IPS-NIHi7 (cell line): ENCODE measurements at regions not wholly inside any gene's neighbourhood (a gene's known extent, or its start where the extent isn't known, plus 50 kb on each side); places are given as distances from the start of the nearest gene placed in this dataset.
"Not testable (repeated sequence)": the region's sequence is repeated elsewhere in the genome, so short reads cannot be mapped to it uniquely, and the experiment has no call there.

Experiments
- DNase-seq: peaks from one replicate; pipeline ENCODE4 v3.0.0; 2012; ENCODE audit warnings: mixed read lengths; ENCODE audit errors: extremely low spot score

DNA sequence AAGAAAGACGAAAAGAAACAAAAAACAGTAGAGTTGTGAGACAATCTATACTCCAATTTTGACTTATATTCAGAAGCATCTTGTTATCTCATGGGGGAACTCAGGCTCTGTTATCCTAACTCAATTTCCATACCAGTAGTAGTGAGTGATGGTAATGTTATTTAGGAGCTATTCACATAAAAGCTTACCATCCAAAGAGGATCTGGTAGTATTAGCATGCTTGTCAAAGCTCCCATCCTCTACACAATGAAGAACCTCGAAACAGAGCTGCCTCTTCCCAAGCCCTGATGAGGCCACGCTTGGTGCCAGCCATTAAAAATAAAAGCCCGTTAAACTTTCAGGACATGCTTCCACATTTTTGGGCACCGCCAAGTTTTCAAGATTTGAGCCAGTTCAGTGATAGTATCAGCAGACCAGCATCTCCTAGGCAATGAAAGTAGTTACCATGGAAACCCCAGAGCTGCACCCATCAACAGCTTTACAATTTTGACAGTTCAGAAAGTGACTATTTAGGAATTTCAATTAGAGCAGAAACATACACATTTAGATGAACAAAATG lies 173.3 kb downstream of the CD83 start:
- no peak for DNase-seq

DNA sequence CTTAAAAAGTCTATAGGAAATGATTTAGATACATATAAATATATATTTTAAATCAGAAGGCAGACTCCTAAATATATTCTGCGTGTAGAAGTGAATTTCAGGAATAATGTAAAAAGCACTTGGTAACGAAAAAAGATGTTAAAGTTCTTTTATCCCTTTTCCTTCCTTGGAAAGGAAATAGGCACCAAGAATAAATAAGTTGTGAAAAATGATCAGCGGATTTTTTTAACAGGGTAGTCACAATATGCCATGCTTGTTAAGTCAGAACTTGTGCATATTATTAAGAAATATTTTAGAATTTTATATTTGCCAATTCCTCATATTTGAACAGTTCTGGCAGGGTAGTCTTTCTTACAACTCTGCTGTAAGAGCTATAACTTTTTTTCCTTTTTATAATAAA lies 173.8 kb downstream of the CD83 start:
- DNase-seq, result no peak

DNA sequence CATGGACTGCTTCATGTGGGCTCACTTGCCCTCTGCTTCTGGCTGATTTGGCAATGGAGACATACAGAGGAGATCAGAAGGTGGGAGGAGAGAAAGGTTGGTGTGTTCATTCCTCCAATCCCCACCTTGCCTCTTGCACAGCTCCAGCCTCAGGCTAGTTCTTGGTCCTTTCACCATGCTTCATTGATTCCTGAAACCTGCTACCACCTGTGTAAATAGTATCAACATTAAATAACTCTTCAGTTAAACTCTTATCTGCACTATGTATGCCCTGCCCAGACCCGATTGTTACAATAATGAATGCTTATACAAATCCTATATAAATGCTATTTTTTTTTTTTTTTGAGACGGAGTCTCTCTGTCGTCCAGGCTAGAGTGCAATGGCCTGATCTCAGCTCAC lies 174.5 kb downstream of the CD83 start:
- DNase-seq, result no peak

DNA sequence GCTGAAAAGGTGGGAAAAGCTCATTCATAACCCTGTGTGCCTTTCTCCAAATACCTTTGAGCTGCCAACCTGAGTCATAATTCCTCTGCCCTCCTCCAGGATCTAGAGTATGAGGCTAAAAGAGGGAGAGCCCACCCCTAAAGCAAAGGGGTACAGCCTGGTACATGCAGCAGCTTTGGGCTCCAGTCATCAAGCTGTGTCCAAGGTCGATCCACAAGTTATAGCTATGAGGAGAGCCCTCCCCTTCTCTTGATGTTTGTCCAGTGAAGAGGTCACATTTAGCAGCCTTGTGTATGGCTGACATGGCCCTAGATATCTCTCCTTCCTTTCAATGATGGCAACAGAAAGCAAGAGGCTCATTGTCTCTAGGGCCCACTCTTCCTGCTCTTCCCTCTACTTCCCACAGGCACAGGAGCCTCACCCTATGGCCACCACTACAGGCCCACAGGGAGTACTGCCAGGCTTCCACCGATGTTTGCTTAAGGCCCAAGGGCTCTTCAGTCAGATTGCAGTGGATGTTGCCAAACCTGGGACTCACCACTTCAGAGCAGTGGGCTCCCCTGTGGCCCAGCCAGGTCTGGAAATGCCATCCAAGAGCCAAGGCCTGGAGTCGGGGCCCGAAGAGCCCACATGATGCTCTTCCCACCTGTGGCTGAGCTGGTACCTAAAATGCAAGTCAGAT lies 176.8 kb downstream of the CD83 start:
- no peak for DNase-seq

DNA sequence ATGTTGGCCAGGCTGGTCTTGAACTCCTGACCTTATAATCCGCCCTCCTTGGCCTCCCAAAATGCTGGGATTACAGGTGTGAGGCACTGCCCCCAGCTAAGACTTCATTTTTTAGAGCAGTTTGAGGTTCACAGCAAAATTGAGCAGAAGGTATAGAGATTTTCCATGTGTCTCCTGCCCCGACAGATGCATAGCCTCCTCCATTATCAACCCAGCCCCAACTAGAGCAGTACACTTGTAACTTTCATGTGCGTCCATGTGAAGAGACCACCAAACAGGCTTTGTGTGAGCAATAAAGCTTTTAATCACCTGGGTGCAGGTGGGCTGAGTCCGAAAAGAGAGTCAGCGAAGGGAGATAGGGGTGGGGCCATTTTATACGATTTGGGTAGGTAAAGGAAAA lies 179.1 kb downstream of the CD83 start:
- DNase-seq, result not testable (repeated sequence)

DNA sequence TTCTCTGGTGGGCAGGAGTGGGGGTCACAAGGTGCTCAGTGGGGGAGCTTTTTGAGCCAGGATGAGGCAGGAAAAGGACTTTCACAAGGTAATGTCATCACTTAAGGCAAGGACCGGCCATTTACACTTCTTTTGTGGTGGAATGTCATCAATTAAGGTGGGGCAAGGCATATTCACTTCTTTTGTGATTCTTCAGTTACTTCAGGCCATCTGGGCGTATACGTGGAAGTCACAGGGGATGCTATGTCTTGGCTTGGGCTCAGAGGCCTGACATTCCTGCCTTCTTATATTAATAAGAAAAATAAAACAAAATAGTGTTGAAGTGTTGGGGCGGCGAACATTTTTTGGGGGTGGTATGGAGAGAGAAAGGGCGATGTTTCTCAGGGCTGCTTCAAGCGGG lies 179.5 kb downstream of the CD83 start:
- DNase-seq, result not testable (repeated sequence)

DNA sequence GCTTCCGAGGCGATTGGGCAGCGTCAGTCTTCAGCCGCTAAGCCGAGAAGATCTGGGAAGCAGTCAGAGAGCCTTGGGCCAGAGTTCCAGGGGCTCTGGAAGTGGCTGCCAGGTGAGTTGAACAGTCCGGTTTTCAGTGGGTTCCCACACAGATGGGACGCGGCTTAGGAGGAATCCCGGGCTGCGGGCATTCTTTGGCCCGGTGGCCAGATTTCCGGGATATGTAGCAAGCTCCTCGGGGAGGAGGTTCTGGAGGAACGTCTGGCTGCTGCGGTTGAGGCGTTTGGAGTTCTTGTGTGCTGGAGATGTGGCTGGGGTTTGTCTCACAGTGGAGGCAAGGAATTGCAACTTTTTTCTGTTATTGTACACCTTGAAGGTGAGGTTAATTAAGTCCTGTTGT lies 182.6 kb downstream of the CD83 start:
- DNase-seq, result not testable (repeated sequence)

DNA sequence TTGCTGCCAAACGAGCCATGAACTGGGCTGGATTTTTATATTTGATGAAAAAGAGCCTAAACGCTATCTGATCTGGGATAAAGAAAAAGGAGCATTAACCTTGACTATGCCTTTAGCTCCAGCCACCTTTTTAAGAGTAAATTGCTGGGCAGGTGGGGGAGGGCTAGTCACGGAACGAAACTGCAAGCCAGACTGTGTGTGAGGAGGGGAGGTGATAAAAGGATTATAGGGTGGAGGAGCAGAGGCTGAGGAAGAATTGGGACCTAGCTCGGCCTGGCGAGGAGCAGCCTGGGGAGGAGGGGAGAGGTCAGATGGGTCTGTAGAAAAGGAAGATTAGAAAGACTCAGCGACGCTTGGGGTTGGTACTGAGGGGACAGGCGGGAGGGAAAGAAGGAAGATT lies 183.1 kb downstream of the CD83 start:
- DNase-seq, result not testable (repeated sequence)

DNA sequence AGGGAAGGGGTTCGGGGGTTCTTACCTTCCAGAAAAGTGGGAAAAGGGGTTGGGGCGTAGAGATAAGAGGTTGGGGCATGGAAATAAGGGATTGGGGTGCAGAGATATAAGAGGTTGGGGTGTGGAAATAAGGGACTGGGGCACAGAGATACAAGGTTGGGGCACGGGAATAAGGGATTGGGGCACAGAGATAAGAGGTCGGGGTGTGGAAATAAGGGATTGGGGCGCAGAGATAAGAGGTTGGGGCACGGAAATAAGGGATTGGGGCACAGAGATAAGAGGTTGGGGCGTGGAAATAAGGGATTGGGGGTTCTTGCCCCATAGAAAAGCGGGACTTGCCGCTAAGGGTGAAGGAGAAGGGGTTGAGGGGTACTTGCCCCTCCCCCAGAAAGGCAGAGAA lies 183.9 kb downstream of the CD83 start:
- not testable (repeated sequence) for DNase-seq

DNA sequence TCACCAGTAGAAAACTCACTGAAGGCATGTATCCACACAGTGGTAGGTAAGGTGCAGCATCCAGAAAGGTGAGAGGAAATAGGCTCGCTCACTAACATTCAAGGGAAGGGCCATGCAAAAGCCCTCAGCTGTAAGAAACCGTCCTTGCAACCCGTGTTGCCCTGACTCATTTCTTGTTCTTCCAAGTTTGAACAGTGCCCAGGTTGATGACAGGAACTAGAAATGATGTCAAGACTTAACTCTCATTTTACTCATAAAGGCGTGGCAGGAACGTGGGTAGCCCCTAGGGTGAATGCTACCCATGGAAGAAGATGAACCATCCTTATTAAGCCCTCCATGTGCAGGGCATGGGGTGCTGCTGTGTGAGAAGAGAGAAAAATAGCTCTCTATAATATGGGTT lies 187.6 kb downstream of the CD83 start:
- DNase-seq, result no peak

DNA sequence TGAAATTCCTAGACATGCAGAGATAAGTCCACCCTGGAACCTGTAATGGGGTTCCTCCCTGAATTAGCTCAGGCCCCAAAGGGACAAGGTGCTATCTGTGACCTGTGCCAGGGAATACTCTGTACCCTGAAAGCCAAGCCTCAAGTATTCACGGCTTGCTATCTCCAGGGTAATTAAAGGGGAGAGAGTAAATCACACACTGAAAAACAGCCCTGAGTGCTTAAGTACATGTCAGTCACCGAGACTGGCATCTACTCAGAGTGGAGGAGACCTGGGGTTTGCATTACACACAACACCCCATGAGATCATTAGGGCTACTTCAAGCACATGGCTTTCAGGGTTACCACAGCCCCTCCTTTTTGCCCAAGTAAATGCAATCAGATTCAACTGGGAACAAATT lies 188.1 kb downstream of the CD83 start:
- DNase-seq, result no peak

DNA sequence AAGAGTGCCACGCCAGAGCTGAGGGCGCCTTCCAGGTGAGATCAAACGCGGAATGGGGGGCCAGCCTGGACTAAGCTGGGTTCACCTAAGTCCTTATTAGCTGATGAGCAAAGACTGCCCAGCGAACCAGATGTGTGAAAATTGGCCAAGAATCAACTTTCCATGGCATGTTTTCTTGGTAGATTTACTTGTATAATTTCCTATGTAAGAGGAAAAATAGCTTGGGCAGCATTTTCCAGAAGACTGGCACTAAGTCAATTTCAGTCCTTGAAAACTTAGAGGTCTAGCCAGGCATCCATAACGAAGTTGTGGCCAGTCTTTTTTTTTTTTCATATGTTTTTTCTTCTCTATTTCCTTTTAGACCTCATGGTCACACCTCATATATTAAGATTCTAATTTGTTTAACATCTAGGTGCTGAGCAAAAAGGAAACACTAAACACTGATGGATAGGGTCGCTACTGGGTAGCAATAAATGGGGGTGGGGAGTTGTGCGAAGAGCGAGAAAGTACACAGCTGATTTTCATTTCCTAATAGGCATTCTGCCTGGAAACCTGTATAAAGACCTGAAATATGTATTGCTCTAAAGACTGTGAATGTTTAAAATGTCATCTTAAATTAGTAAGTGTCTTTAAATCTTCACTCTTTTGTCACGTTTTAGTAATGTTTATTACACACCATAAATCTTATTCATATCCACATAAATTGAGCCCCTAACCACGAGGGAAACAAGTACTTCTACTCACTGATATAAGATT lies 188.8 kb downstream of the CD83 start:
- DNase-seq, result no peak

DNA sequence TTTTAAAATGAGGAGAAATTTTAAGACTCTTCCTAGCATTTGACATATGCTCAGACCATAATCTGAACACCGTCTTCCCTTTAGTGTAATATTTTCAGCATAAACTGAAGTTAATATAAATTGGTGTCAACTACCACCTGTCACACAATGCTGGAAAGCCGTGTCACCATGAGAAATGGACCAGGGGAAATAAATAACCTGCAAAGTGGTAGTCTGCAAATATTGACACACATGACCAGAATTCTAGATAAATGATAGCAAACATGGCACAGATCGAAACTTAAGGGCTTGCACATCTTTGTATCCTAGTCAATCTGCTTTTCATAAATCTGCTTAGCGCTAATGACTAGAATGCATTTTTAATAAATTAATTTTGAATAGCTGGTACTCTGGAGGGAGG lies 191.9 kb downstream of the CD83 start:
- no peak for DNase-seq

DNA sequence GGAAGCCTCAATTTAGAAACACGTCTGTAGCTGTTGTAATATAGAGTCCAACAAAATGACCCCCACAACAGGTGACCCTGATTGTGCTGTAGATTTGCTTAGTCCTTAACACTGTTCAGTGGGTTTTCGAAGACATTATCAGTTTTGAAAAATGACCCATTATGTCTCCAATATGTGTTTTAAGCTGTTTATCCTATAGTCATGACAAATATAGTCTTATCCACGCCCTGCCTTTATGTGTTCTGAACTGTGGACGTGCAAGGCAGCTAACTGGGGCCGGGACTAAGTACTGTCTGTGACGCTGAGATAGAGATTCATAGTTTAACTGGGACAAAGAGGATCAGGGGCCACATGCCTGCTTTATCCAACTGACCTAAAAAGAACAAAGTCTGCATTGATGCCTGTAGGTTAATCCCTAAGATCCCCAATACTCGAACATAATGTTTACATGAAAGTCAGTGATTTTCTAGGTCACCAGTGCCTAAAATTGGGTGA lies 192.4 kb downstream of the CD83 start:
- DNase-seq, result no peak

DNA sequence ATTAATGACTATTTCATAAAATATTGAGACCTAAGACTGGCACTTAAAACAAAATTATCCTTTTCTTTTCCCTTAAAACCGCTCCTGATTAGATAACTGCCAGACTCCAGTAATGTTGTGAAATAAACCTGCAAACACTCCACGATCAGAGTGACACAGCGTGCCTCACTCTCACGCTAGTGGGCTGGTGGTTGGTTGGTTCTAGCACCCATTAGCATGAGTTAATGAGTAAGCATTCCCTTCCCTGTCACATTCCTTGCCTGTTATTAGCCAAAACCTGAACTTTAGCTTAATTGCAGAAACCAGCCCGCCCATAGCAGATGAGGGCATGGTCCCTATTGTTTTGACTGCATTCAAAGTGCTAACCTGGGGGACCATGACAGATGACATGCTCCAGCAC lies 193.4 kb downstream of the CD83 start:
- DNase-seq, result no peak

DNA sequence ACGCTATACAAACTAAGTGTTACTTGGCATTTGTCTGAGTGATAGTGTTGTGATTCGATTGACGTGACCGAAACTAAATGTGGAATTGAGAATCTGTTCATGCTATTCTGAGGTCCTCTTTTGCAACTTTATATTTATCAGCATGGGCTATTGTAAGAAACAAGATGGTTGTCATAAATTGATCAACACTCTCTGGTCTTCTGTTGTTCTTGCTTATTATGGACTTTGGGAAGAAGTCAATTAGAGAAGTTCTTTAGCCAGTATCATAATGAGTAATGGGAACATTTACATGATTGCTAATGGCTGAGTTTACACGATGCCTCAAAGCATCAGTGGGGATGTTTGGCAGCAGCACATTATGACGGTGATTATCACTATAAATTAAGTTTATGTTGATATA lies 195.0 kb downstream of the CD83 start:
- DNase-seq, result no peak

DNA sequence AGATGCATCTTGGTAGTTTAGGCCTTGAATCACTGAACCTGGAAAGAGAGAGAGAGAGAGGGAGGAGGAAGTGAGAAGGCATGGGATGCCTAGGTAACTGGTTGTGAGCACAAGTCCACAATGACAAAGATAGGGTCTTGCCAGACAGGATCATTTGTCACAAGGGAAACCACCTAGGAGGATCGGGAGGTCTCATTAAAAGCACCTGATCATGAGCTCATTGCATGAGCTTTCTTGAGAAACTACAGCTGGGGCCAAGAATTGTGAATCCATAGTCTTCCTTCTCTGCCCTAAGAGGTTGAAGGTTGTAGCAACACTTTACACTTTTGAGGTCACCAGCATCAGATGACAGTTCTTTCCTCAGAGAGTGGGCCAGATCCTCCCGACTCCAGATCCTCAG lies 195.7 kb downstream of the CD83 start:
- no peak for DNase-seq

DNA sequence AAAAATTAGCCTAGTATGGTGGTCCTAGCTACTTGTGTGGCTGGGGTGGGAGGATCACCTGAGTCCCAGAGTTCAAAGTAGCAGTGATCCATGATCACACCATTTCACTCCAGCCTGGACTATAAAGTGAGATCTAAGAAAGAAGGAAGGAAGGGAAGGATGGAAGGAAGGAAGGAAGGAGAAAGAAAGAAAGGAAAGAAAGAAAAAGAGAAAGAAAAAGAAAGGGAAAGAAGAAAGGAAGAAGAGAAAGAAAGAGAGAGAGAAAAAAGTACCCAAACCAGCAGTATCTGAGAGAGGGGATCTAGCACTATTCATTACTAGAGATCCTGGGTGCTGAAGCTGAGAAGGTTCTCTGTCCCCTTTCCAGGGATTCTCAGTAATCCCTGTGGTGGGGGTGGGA lies 197.8 kb downstream of the CD83 start:
- no peak for DNase-seq

DNA sequence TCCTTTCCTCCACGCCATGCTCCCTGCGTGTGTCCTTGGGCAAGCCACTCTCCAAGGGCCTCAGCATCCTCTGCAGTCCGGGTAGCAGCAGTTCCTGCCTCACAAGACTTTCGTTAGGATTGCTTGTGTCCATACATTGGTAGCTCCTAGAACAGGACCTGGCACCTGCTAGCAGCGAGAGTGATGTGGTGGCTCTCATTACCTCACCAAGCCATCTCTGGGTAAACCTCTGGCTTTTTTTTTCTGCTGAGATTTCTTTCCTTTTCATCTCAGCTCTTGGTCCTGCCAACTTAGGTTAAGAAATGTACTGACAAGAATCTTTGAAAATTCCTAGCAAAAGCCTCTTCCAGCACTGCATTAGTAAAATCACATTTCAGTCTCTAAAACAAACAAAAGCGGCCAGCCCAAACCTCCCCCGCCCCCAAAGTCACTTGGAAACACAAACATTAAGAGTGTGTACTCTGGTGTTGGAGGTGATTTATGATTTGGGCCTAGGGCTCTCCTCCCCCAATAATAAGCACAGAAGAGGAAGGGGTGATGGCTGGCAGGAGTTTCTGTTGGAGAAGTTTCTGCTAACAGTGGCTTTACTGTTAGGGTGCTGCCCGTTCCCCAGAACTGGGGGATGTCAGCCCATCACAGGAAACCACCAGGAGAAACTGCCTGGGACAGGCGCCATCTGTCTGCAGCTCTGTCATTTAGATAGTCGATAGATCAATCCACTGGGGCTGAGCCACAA lies 199.2 kb downstream of the CD83 start:
- DNase-seq, result peak; percentile 71

DNA sequence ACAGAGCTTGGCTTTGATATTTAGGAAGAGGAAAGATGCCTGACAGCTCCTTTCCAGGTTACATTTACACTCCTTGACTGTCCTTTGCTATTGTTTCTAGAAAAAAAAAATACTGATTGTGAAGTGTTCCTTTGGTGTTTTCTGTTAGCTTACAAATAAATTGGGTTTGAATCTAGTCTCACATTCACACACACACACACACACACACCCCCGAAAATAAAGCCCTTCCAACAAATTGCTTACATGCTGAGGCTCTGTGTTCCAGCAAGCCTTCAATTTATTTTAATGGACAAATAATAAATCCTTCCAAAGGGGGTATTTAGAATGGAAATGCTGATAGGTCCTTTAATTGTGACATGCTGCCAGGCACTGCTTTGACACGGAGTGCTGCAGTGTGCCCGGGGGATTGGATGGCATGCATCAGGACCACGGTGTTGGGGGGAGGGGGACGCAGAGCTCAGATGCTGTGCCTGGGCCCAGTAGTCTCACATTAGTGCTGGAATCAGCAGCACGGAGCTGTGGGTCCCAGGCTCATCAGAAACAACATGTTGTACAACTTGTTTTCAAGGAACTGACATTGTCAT lies 199.9 kb downstream of the CD83 start:
- no peak for DNase-seq

DNA sequence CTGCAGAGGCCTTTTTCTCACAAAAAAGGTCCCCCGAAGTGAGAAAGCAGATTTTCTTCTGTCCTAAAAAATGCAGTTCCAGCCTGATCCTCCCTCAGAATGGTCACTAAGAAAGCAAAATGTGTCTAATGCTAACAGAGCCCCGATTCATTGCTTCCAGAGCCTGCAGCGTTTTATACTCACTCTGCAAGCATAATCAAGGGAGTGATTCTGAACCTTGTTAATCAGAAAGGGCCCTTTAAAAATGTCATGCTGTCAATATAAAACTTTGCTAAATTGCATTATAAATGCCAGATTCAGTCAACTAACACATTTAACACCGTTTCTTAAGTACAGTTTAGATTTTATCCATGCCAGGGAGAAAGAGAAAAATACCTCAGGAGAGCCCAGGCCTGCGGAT lies 202.8 kb downstream of the CD83 start:
- no peak for DNase-seq
